SU-DHL-6 (cell line): ENCODE measurements at regions not wholly inside any gene's neighbourhood (a gene's known extent, or its start where the extent isn't known, plus 50 kb on each side); places are given as distances from the start of the nearest gene placed in this dataset.

Experiments
- H2AFZ ChIP-seq: fragments of 200-600 bp; sonication (generic); 2 replicates; pipeline ENCODE4 v1.6.1; 2014; ENCODE audit warnings: low read depth, mild to moderate bottlenecking, moderate library complexity, mixed read lengths, antibody characterized with exemption, low read length; ENCODE audit not compliant: severe bottlenecking
- H3F3A ChIP-seq: fragments of 200-600 bp; shearing (Covaris generic); 2 replicates; pipeline ENCODE4 v1.6.0; 2016; ENCODE audit warnings: antibody characterized with exemption, mild to moderate bottlenecking; ENCODE audit not compliant: insufficient read depth
- H3K27ac ChIP-seq: fragments of 200-600 bp; sonication (generic); 2 replicates; pipeline ENCODE4 v1.5.1; 2016; ENCODE audit warnings: low read depth, mild to moderate bottlenecking, low read length, moderate library complexity, mixed read lengths
- H3K27me3 ChIP-seq: fragments of 200-600 bp; sonication (generic), shearing (Covaris generic); 2 replicates; pipeline ENCODE4 v1.6.0; 2014; ENCODE audit warnings: mild to moderate bottlenecking, low read length
- H3K36me3 ChIP-seq: fragments of 200-600 bp; sonication (generic); 2 replicates; pipeline ENCODE4 v1.6.1; 2014; ENCODE audit warnings: mild to moderate bottlenecking, low read length, mixed read lengths
- H3K4me2 ChIP-seq: fragments of 300-600, 200-600 bp; shearing (Covaris generic), sonication (generic); 2 replicates; pipeline ENCODE4 v1.6.0; 2014; ENCODE audit warnings: low read length, low read depth, mild to moderate bottlenecking; ENCODE audit not compliant: poor library complexity, severe bottlenecking
- H3K4me3 ChIP-seq: fragments of 200-600 bp; sonication (generic); 2 replicates; pipeline ENCODE4 v1.5.1; 2014; ENCODE audit warnings: antibody characterized with exemption, low read length, mild to moderate bottlenecking, mixed read lengths; ENCODE audit not compliant: insufficient read depth, poor library complexity, severe bottlenecking
- H3K79me2 ChIP-seq: fragments of 200-600 bp; sonication (generic); 2 replicates; pipeline ENCODE4 v1.6.1; 2014; ENCODE audit warnings: mild to moderate bottlenecking, low read length, moderate library complexity; ENCODE audit not compliant: insufficient read depth
- H3K9ac ChIP-seq: fragments of 200-600 bp; sonication (generic); 2 replicates; pipeline ENCODE4 v1.7.0; 2014; ENCODE audit warnings: mild to moderate bottlenecking, low read length
- H3K9me2 ChIP-seq: fragments of 200-600 bp; sonication (generic); replicated peaks from 2 replicates; pipeline ENCODE4 v1.6.1; 2014; ENCODE audit warnings: low read length; ENCODE audit not compliant: insufficient read depth
- H3K9me3 ChIP-seq: fragments of 200-600 bp; sonication (generic); 2 replicates; pipeline ENCODE4 v1.6.1; 2014; ENCODE audit warnings: low read length, mixed read lengths; ENCODE audit not compliant: insufficient read depth
- H4K20me1 ChIP-seq: fragments of 200-600 bp; sonication (generic); 2 replicates; pipeline ENCODE4 v1.6.1; 2014; ENCODE audit warnings: low read depth, mild to moderate bottlenecking, antibody characterized with exemption, low read length, moderate library complexity, mixed read lengths
- CTCF ChIP-seq: fragments of 200-600 bp; sonication (generic); IDR thresholded peaks from one replicate; pipeline ENCODE4 v1.5.1; 2017; ENCODE audit warnings: antibody characterized with exemption, mild to moderate bottlenecking, low read length, moderate library complexity; ENCODE audit not compliant: insufficient read depth, poor library complexity, severe bottlenecking
- EZH2phosphoT487 ChIP-seq: fragments of 200-600 bp; sonication (generic), shearing (Covaris generic); conservative IDR thresholded peaks from 2 replicates; pipeline ENCODE4 v1.6.1; 2018; ENCODE audit warnings: mild to moderate bottlenecking, antibody characterized with exemption, low read length, moderate library complexity, mixed read lengths

GRCh38 chr5:126052791-126053190, 370.4 kb upstream of the GRAMD2B start:
- H4K20me1 ChIP-seq = no peaks in the 10 kb centered on the region
- no peaks in the 10 kb centered on the region for H3K27me3 ChIP-seq
- H3K27ac ChIP-seq = no peak overlapping the region
- H3K79me2 ChIP-seq = no peaks in the 10 kb centered on the region
- no peak overlapping the region for H3K4me2 ChIP-seq
- H3F3A ChIP-seq = no peaks in the 10 kb centered on the region
- no peak overlapping the region for H3K4me3 ChIP-seq
- no peak overlapping the region for H3K9ac ChIP-seq
- no peak overlapping the region for H2AFZ ChIP-seq
- H3K36me3 ChIP-seq = no peaks in the 10 kb centered on the region
- H3K9me3 ChIP-seq = no peaks in the 10 kb centered on the region
- H3K9me2 ChIP-seq = no peaks in the 10 kb centered on the region
- TF ChIP-seq EZH2phosphoT487 (no peak), CTCF (no peak)

- no peaks in the 10 kb centered on the region for H3K36me3 ChIP-seq
- no peaks in the 10 kb centered on the region for H3K9me3 ChIP-seq
- no peak overlapping the region for H3K4me2 ChIP-seq
- H3K9ac ChIP-seq = no peak overlapping the region
- no peaks in the 10 kb centered on the region for H3F3A ChIP-seq
- TF ChIP-seq CTCF (no peak), EZH2phosphoT487 (no peak)
- no peaks in the 10 kb centered on the region for H3K79me2 ChIP-seq
- no peak overlapping the region for H3K27ac ChIP-seq
- no peaks in the 10 kb centered on the region for H4K20me1 ChIP-seq
- H3K9me2 ChIP-seq = no peaks in the 10 kb centered on the region
- no peaks in the 10 kb centered on the region for H3K27me3 ChIP-seq
- H2AFZ ChIP-seq = no peak overlapping the region
- H3K4me3 ChIP-seq = no peak overlapping the region
Observed at GRCh38 chr5:126053630-126054029, 369.6 kb upstream of the GRAMD2B start.

GRCh38 chr5:126054577-126055347, 368.4 kb upstream of the GRAMD2B start:
- no peak overlapping the region for H3K27ac ChIP-seq

More at GRCh38 chr5:126054577-126055347, 368.4 kb upstream of the GRAMD2B start:
- H3K79me2 ChIP-seq = no peaks in the 10 kb centered on the region
- no peak overlapping the region for H3K4me3 ChIP-seq
- no peaks in the 10 kb centered on the region for H3F3A ChIP-seq
- H2AFZ ChIP-seq = no peak overlapping the region
- no peaks in the 10 kb centered on the region for H3K9me3 ChIP-seq
- H3K4me2 ChIP-seq = no peak overlapping the region
- TF ChIP-seq CTCF (no peak), EZH2phosphoT487 (no peak)
- H4K20me1 ChIP-seq = no peaks in the 10 kb centered on the region
- no peaks in the 10 kb centered on the region for H3K36me3 ChIP-seq
- no peaks in the 10 kb centered on the region for H3K9me2 ChIP-seq
- H3K27me3 ChIP-seq = no peaks in the 10 kb centered on the region
- no peak overlapping the region for H3K9ac ChIP-seq
